GM19463 (cell line): ENCODE measurements at regions not wholly inside any gene's neighbourhood (a gene's known extent, or its start where the extent isn't known, plus 50 kb on each side); places are given as distances from the start of the nearest gene placed in this dataset.

Source experiments
- ATAC-seq: cut with Tn5 transposase; IDR thresholded peaks from one replicate; pipeline ENCODE4 v1.9.1; 2021; ENCODE audit warnings: mild to moderate bottlenecking, moderate library complexity; ENCODE audit not compliant: unreplicated experiment

DNA sequence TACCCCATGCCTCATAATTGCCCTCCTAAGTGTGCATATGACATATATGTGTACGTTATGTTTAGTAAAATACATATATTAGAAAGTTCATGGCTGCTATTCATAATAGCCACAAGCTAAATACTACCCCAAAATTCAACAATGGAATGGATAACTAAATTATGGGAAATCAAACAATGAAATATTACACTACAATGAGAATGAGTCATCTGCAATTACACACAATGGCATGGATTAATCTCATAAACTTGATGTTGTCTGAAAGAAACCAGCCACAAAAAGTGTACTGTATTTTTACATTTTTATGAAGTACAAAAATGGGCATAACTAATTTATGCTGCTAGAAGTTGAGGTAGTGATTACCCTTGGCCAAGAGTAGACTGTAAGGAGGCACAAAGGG lies 477.0 kb downstream of the HAO1 start:
- no peak for ATAC-seq

DNA sequence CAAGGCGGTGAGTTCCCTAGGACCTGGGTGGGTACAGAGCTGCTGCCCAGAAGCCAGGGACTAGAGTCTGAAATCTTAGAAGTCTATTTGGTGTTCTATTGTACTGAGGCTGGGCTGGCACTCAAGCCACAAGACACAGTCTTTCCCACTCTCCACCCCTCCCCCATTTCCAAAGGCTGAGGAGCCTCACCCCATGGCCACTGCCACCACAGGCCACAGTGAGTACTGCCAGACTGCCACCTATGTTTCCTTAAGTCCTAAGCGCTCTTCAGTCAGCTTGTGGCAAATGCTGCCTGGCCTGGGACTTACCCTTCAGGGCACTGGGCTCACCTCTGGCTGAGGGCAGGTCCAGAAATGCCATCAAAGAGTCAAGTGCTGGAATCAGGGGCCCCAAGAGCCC lies 469.3 kb downstream of the HAO1 start:
- ATAC-seq: no peak

DNA sequence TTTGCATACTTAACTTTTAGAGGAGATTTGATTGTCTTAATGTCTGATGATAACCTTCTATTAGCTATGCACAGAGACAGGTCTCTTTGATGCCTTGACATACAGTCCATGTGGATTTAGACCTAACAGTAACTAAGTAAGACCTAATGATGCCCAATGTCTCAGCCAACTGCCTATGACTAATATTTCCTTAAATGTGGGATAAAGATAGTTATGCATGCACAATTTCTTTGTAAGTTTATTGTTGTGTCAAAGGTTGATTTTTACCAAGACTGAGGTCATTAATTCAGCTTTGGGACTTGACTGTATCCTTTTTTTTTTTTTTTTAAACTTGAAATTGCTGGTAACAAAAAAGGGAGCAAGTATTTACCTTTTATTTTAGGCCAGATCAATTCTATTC lies 450.0 kb downstream of the HAO1 start:
- no peak for ATAC-seq

DNA sequence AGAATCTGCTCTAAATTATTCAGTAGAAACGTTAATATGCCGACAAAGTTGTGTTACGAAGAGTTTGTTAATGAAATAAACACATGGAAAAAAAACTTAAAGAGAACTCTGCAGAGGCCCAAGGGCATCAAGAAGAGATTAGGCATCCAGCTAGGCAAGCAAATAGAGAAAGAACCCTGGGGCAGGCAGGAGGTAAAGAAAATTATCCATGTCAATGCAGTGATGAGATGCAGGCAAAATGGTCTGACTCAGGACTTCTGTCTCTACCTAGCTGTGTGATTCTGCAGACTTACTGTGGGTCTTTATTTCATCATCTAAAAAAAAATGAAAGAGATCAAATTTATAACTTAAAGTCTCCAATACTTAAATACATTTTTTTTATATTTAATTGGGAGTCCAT lies 448.0 kb downstream of the HAO1 start:
- no peak for ATAC-seq

DNA sequence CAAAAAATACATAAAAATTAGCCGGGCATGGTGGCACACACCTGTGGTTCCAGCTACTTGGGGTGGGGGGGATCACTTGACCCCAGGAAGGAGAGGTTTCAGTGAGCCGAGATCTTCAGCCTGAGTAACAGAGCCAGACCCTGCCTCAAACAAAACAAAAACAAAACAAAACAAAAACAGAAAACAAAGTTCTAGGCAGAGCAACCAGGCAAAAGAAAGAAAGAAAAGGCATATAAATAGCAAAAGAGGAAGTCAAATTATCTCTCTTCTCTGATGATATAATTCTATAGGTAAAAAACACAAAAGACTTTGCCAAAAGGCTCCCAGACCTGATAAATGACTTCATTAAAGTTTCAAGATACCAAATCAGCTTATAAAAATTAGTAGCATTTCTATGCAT lies 446.9 kb downstream of the HAO1 start:
- ATAC-seq: no peak

DNA sequence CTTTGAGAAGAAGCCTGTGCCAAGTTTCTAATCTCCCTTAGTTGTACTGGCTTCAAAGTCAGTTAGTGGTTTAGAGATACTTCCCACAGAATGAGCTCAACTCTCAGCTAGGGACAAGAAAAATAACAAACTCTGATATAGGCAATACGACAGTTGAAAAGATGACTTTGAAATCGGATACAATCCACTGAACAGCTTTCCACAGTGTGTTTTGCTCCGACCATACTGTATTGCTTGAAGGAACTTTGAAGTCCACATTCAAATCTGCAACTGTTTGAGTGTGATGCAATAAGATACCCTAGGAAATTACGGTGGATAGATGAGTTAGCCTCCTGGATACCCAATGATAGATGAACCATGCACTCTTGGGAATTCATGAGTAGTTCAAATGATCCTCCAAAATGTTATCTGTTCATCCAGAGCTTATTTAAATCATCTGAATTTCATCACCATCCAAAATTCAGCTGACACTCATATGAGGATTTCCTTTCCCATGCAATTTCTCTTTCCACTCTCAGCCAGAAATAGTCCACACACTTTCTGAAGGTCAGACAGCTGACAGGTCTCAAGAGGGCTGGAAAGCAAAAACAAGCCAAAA lies 443.8 kb downstream of the HAO1 start:
- ATAC-seq: no peak

DNA sequence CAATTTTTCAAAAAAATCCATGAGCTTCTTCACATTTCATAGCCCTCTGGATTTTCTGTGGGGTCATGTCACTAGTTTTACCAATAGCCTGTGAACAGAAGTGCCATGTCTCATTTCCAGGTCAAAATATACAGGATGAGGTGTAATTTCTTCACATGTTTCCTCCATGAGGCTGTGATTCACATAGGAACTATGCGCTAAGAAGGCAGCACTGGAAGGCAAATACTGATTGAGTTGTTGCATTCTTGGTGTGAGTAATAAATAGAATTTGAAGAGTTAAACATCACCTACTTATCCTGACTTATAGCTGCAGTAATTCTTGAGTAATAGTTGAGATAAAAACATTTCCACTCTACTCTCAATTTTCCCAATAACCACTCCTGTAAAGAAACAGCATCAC lies 442.3 kb downstream of the HAO1 start:
- no peak for ATAC-seq

DNA sequence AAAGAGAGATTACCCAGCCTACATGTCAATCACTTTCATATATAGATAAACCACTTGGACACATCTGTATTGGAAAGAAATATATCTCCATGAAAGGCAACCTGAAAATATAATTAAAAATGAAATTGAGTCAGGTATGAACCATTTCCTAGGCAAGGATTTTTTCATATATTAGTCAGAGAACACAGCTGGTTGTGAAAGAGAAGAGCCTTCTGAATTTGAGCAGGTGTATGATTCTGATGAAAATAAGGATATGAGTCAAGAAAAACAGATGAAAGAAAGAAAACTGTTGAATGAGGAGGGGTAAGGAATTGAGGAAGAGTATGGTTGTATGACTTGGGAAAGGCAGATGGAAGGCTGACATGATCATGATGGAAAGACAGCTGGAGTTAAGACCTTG lies 441.1 kb downstream of the HAO1 start:
- ATAC-seq: no peak

DNA sequence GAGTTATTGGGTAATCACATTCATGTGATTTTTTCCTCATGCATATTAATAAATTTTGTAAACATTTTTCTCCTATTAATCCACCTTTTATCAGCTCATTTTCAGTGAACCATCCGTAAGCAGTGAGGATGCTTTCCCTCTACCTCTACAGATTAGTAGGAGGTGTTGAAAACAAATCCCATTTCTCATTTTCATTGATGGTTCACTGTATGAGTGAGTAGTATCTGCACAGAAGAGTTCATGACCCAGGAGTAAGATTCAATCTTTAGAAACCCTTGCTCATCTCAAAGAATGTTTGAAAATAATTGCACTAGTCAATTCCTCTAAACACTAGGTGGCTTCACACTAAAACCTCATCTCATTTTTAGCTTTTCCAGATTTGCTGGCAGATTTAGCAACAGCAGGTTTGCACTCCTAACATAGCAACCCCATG lies 440.0 kb downstream of the HAO1 start:
- ATAC-seq: no peak

DNA sequence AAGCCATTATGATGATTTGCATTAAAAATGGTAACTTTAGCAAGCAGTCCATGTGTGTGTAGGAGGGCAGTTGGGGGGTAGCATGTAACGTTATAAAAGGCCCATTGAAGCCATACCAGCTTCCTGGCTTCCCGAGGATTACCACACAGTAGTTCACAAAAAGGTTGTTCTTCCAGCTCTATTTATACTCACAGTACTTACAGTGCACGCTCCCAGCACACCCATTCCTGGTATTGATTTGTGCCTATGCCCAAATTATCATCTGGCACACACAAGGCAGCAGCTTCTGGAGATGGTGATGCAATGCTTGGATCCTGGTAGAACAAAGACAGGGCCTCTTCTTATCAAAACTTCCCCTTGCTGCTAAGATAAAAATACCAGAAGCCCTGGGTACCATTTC lies 436.8 kb downstream of the HAO1 start:
- no peak for ATAC-seq

DNA sequence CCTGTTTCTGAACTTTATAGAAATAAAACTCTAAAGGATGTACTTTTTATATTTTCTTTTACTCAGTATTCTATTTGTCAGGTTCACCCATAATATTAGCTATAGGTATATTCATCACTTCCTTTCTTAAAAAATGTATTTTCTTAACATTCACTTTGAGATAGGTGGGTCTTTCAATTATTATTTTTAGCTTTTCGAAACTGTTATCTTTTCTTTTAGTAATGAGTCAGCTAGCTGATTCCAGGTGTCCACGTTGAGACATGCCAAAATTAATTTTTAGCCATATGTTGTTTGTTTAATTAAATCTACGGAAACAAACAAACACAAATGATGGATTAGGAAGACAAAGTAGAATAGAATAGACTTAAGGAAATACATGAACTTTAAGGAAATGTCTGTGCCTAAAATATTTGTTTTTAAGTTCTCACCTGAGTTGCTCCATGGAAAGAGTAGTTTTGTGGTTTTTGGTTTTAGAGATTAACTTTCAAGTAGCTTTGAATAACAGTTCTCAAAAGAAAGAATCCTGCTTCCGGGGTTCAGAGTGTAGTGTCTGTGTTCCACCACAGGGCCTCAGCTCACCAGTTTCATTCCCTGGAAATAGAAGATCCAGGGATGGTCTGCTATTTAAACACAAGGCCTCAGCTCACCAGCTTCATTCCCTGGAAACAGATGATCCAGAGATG lies 435.0 kb downstream of the HAO1 start:
- ATAC-seq: peak; percentile 52

DNA sequence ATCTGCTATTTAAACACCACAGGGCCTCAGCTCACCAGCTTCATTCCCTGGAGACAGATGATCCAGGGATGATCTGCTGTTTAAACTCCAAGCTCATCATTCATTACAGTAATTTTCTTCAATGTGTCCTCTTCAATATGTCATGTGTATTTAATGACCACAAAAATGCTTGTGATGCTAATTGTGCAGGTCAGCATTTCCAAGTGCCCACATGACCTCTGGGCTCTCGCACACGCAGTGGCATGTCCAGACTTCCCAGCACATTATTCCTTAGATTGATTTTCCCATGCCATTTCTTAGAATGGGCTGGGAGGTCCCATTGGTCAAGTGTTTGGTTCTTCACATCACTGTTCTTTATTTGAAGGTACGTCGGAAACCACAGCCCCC lies 434.4 kb downstream of the HAO1 start:
- peak; percentile 7 for ATAC-seq

DNA sequence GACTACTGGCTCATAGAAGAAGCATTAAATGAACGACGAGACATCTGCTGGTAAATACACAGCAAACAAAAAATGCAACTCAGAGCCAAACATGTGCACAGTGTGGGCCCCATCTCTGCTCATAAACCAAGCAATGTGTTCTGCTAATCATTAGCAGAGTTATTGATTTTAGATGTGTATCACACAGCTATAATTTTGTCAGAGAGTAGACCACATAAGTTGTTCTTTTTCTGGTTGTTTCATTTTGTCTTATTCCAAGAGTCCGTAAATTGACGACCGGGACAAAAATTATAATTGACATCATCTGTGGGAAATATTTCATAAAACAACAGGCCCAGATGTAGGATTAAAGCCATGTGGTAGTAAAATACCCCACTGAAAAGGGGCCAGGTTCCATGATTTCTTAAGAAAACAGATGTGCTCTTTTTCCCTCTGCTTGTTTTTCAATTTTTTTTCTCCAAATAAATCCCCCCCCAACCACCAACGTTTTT lies 423.6 kb downstream of the HAO1 start:
- no peak for ATAC-seq

DNA sequence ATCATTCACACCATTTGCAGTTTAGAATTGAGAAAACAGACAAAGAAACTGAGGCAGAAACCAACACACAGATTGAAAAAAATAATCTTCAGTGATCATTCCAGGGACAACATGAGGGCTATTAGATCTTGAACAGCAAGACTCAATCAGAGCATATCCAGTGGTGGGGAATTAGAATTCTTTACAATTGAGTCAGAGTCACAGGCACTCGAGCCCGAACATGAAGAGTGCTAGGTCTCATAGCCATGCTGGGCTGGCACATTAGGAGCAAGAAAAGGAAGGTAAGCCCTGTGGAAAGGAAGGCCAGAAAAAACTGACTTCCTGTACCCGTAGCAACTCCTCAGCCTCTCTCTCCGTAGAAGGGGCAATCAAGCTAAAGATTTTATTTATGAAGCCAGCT lies 419.9 kb downstream of the HAO1 start:
- ATAC-seq: no peak

DNA sequence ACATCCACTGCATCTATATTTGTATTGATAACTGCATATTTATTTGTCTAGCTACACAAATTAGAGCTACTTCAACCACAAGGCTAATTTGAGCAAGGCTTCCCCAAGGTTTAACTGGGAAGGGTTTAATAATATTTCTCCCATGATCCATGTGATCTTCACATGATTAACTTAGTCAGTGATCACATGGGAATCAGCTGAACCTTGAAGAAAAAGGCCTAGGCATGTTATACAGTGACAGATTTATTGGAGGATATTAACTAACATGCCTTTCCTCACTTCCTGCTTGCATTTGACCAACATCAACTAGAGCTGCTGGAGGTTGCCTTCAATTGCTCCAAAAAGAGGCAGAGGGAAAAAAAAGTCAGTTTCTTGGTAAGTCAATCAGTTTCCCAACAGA lies 417.0 kb downstream of the HAO1 start:
- no peak for ATAC-seq

DNA sequence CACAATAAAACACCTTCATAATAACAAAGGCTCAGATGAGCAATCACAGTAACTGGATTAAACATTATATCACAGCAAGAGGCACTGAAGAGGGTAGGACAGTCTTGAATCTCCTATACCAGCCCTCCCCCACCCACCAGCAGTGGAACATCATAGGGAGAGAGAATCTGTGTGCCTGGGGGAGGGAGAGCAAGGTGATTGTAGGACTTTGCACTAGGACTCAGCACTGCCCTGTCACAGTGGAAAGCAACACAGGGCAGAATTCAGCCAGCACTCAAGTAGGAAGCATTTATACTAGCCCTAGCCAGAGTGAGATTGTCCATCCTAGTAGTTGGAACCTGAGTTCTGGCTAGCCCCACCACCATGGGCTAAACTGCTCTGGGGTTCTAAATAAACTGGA lies 400.2 kb downstream of the HAO1 start:
- no peak for ATAC-seq

DNA sequence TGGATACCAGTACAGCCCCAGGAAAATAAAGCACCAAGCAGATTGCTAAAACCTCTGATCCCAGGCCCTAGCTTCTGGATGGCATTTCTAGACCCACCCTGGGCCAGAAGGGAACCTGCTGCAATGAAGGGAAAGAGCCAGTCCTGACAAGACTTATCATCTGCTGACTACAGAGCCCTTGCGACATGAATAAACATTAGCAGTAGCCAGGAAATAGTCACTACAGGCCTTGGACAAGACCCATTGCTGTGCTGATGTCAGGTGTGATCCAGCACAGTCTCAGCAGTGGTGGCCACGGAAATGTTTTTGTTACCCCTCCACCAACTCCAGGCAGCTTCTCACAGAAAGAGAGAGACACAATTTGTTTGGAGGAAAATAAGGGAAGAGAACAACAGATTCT lies 399.3 kb downstream of the HAO1 start:
- ATAC-seq: no peak

DNA sequence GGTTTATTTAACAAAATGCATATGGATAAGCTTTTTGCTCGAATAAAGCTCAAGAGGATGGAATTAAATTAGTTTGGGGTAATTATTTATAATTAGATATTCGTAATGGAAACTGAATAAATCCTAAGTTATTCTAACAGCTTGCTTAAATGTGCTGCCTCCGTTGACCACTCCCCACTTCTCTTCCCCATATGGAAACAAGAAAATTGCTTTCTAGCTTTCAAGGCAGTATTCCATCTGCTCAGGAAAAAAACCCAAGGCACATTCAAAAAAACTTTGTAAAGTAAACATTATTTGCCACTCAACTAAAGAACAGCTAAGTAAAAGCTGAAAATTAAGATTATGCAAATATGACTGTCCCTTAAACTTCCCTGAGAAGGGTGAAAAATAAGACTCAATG lies 369.2 kb downstream of the HAO1 start:
- ATAC-seq: no peak

DNA sequence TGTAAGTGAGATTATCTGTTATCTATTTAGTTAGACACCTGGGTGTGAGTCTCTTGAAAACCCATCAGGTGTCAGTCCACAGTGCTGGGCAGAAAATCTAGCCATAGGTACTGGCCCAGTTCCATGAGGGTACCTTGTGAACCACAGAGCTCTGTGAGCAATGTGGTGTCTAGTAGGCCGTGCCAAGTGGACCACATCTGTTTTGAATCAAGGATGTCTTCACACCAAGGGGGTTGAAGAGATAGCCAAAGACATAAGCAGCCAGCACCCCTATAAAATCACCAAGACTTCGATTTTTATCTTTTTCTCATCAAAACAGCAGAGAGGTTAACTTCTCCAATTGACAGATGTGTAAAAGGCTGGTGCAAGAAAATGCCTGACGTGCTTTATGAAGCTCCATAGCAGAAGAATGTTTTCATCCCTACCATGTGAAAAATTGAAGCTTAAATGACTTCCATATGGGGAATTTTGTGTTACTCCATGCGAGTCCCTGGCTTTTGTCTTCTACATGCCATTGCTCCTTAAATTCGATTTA lies 368.7 kb downstream of the HAO1 start:
- no peak for ATAC-seq

DNA sequence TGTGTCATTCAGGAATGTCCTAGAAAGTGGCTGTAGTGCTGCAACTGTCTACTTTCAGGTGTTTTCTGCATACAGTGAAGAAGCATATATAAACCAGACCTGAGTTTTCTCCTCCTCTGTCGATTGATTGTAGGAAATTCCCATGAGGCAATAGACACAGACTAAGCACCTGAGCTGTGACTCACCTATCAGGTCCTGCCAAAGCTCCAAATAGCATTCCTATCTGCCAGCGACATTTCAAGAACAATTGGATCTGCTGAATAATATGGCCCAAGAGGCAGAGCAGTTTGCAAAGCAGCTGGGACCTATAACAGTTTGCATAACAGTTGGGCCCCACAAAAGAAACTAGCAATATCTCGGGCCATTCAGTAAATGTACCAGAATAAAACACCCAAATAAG lies 360.4 kb downstream of the HAO1 start:
- no peak for ATAC-seq

DNA sequence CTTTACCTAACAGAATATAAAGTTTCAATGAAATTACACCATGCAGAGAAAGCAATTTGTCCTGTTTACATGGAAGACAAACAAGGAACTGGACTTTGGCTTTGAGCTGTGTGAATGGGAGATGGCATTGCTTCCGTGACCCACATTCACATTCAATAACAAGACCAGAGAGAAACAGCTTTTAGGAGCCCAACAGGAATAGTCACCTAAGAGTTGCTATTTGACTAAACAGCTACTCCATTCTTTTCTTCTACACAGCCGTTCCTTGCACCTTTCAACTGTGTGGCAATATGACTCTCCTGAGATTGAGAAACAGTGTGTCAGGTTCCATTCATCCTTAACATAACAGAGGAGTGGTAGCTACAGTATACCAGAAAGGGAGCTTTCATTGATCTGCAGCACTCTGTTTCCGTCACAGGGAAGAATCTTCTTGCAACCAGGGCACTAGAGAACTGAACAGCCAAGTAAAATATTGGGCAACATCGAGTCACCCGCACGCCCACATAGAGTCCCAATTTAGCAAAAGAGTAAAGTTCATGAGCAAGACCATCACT lies 355.1 kb downstream of the HAO1 start:
- ATAC-seq: no peak

DNA sequence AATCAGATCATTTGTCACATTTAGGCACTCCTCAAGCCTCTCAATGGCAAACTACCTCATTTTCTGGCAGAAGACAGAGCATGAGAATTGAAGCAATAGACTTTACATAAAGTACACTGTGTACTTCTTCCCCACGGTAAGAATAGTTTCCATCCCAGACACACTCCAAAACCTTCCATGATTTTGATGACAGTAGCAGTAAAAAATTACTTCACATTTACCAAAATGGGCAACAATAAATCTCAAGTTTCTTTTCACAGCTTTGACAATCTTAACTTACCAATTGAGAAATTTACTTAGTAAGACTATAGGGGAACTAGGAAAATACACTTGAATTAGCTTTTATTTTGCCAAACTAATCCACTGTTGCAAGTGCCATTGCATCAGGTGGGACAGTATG lies 353.8 kb downstream of the HAO1 start:
- no peak for ATAC-seq
